ENCODE measurements at regions not wholly inside any gene's neighbourhood (a gene's known extent, or its start where the extent isn't known, plus 50 kb on each side); places are given as distances from the start of the nearest gene placed in this dataset.

DNA sequence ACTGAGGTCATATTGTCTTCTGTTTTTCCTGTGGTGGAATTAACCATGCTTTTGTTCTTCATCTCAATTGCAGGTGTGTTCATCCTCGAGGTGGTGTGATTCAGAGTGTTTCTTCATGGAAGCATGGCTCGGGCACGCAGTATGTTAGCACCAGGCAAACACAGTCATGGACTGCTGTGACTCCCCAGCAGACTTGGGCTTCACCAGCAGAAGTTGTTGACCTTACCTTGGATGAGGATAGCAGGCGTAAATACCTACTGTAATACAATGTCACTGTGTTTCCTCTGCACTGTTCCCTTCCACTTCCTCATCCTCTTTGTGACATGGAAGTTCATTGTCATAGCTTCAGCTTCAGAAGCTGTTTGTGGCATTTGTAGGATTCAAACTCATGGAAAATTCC, 158.7 kb downstream of the HAUS1 start:
- no peak for TF ChIP-seq POLR2A (IDR thresholded peaks at IDR 0.05)
- TF ChIP-seq, protein P1, sequence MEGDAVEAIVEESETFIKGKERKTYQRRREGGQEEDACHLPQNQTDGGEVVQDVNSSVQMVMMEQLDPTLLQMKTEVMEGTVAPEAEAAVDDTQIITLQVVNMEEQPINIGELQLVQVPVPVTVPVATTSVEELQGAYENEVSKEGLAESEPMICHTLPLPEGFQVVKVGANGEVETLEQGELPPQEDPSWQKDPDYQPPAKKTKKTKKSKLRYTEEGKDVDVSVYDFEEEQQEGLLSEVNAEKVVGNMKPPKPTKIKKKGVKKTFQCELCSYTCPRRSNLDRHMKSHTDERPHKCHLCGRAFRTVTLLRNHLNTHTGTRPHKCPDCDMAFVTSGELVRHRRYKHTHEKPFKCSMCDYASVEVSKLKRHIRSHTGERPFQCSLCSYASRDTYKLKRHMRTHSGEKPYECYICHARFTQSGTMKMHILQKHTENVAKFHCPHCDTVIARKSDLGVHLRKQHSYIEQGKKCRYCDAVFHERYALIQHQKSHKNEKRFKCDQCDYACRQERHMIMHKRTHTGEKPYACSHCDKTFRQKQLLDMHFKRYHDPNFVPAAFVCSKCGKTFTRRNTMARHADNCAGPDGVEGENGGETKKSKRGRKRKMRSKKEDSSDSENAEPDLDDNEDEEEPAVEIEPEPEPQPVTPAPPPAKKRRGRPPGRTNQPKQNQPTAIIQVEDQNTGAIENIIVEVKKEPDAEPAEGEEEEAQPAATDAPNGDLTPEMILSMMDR (IDR thresholded peaks at IDR 0.05): no peak
- no peak overlapping the region for H3K4me3 ChIP-seq
- peaks cover 17% of the 10 kb centered on the region for H3K4me1 ChIP-seq
- whole genome bisulfite sequencing, 2 donors: 86 to 95% methylated on average over 4 of the region's 4 CpGs
- intact Hi-C loops (cut with DNase I; ENCODE audit: low total_unique reads): no loop called here
- no peaks in the 10 kb centered on the region for H3K9me3 ChIP-seq
- no peaks in the 10 kb centered on the region for H3K27me3 ChIP-seq
- no peak for DNase-seq
- H3K27ac ChIP-seq: no peak overlapping the region
- H3K36me3 ChIP-seq (ENCODE audit: low read depth, missing control alignments): no peaks in the 10 kb centered on the region

DNA sequence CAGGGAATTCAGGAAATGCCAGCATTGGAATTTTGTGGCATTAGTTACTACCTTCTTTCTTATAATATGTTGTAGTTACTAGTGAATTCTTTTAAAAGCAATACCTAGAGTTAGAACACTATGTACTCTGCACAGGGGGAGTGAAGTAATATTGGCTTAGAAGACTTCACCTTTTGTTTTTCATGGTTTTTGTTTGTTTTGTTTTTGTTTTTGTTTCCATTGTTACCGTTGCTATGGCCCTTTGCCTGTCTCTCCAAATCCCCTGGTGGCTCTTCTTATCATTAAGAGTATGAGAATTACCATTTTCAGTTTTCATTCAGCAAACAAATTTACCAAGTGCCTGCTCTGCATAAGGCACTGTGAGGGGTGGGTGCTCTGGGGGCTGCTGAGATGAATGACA, 160.1 kb downstream of the HAUS1 start:
- Histone ChIP-seq H3K9me3 (no peaks in the 10 kb centered on the region), H3K36me3 (ENCODE audit: low read depth, missing control alignments) (no peaks in the 10 kb centered on the region), H3K4me3 (no peak overlapping the region), H3K27me3 (no peaks in the 10 kb centered on the region), H3K27ac (no peak overlapping the region), H3K4me1 (peaks cover 17% of the 10 kb centered on the region)
- DNase-seq: no peak
- TF ChIP-seq, protein P1 (IDR thresholded peaks at IDR 0.05): no peak
- TF ChIP-seq POLR2A (IDR thresholded peaks at IDR 0.05): no peak
- intact Hi-C loops (cut with DNase I; ENCODE audit: low total_unique reads): no loop called here
- 33 to 39% methylated on average over 1 of the region's 1 CpG for WGBS, 2 donors

DNA sequence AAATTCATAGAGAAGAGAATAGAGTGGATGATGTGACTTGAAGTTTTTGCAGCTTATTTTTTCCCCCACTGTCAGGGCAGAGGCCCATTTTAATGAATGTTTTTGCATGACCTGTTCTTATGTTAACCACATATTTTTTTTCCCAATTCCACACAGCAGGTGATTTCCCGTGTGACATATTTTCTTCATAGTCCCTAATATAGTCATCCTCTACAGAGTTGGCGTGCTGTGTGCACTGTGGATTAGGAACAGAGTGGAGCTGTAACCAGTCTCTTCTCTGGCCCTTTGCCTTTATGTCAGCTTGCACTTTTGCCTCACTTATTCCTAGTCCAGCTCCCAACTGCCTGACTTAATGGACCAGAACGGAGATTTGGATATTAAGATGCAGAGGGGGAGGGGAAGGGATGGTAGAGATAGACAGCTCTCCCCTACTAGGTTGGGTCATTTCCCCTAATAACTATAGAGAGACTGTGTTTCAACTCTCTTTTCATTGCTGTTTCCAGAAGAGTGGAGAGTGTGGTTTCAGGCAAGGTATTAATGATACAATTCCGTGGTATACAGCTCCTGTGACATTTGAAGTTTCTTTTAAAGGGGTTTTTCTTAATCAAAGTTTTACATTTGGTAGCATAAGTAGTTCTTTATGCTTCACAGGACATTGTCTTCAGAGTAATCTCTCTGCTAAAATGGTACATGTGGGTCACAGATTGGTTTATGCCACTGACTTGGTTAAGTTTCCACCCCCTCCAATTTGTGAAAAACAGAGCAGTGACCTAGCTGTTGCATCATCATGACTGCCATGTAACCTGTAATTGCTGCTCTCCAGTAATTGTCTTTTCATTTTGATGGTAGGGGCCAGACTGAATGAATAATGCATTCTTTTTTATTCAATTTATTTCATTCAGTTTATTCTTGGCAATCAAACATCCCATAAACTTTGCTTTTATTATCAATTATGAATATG, 161.3 kb downstream of the HAUS1 start:
- TF ChIP-seq, protein P1 (IDR thresholded peaks at IDR 0.05): no peak
- TF ChIP-seq POLR2A (IDR thresholded peaks at IDR 0.05): no peak
- H3K4me1 ChIP-seq: peaks cover 11% of the 10 kb centered on the region
- no peak overlapping the region for H3K27ac ChIP-seq
- no peak overlapping the region for H3K4me3 ChIP-seq
- intact Hi-C loops (cut with DNase I; ENCODE audit: low total_unique reads): no loop called here
- 72 to 82% methylated on average over 4 of the region's 4 CpGs for WGBS, 2 donors
- H3K36me3 ChIP-seq (ENCODE audit: low read depth, missing control alignments): no peaks in the 10 kb centered on the region
- DNase-seq: no peak
- H3K9me3 ChIP-seq: no peaks in the 10 kb centered on the region
- H3K27me3 ChIP-seq: no peaks in the 10 kb centered on the region

DNA sequence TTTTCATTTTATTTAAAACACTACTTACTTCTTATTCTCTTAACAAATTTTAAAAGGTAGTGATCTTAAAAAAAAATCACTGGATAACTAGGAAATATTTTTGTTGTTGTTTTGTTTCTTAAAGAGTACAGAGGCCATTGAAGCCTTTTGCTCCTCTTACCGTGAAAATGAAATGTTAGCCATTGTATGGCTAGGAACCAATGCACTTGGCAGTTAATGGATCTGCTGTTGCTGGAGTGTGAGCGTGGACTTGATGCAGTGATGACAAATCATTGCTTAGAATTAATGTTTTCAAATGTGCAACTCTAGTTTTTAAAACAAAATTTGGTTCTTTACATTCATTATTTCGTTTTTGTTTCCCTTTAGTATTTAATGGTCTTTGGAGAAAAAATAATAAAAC, 162.3 kb downstream of the HAUS1 start:
- H3K36me3 ChIP-seq (ENCODE audit: low read depth, missing control alignments): no peaks in the 10 kb centered on the region
- no peak for DNase-seq
- H3K27me3 ChIP-seq: no peaks in the 10 kb centered on the region
- H3K4me1 ChIP-seq: peaks cover 4% of the 10 kb centered on the region
- H3K27ac ChIP-seq: no peak overlapping the region
- intact Hi-C loops (cut with DNase I; ENCODE audit: low total_unique reads): no loop called here
- TF ChIP-seq POLR2A (IDR thresholded peaks at IDR 0.05): no peak
- TF ChIP-seq, protein P1 (IDR thresholded peaks at IDR 0.05): no peak
- H3K9me3 ChIP-seq: no peaks in the 10 kb centered on the region
- WGBS, 2 donors: 79 to 88% methylated on average over 3 of the region's 3 CpGs
- H3K4me3 ChIP-seq: no peak overlapping the region

DNA sequence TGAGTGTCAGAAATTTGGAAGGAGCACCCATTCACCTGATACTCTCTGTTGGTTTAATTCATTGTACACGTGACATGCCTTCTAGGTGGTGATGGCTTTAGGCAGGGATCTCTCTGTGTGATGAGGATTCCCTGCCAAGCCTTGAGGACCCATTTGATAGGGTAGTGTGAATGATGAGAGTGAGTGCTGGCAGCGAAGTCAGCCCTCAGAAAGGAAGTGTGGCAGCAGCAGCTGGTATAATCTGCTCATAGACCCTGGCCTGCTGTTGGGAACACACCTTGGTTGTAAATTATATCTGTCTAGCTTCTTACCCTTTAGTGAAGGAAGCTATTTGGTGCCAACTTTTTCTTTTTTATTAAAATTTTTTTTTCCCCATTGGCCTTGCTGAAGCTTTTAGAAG, 164.5 kb downstream of the HAUS1 start:
- Histone ChIP-seq H3K27ac (no peak overlapping the region), H3K4me1 (peaks cover 4% of the 10 kb centered on the region), H3K4me3 (no peak overlapping the region), H3K27me3 (no peaks in the 10 kb centered on the region), H3K9me3 (no peaks in the 10 kb centered on the region), H3K36me3 (ENCODE audit: low read depth, missing control alignments) (no peaks in the 10 kb centered on the region)
- intact Hi-C loops (cut with DNase I; ENCODE audit: low total_unique reads): no loop called here
- no peak for DNase-seq
- TF ChIP-seq, protein P1 (IDR thresholded peaks at IDR 0.05): no peak
- no peak for TF ChIP-seq POLR2A (IDR thresholded peaks at IDR 0.05)
- WGBS, 2 donors: 92 to 94% methylated on average over 2 of the region's 2 CpGs
